GM21825 (cell line): ENCODE measurements at regions not wholly inside any gene's neighbourhood (a gene's known extent, or its start where the extent isn't known, plus 50 kb on each side); places are given as distances from the start of the nearest gene placed in this dataset.
"Not testable (repeated sequence)": the region's sequence is repeated elsewhere in the genome, so short reads cannot be mapped to it uniquely, and the experiment has no call there.

Source experiments
- ATAC-seq: cut with Tn5 transposase; IDR thresholded peaks from one replicate; pipeline ENCODE4 v1.9.1; 2021; ENCODE audit warnings: mild to moderate bottlenecking, moderate library complexity; ENCODE audit not compliant: unreplicated experiment

- no peak for ATAC-seq
Observed at GRCh38 chr7:106747804-106748203, 86.8 kb upstream of the CCDC71L start.

GRCh38 chr7:106749165-106749564, 88.2 kb upstream of the CCDC71L start:
- no peak for ATAC-seq

GRCh38 chr7:106750773-106751172, 89.8 kb upstream of the CCDC71L start:
- ATAC-seq, result no peak

- no peak for ATAC-seq
Observed at GRCh38 chr7:106752367-106752766, 91.4 kb upstream of the CCDC71L start.

- not testable (repeated sequence) for ATAC-seq
Observed at GRCh38 chr7:106755024-106755423, 94.1 kb upstream of the CCDC71L start.

- ATAC-seq, result no peak
Observed at GRCh38 chr7:106755641-106756040, 94.7 kb upstream of the CCDC71L start.

- ATAC-seq, result no peak
Observed at GRCh38 chr7:106756071-106756470, 95.1 kb upstream of the CCDC71L start.

GRCh38 chr7:106756884-106757283, 95.9 kb upstream of the CCDC71L start:
- no peak for ATAC-seq

- ATAC-seq, result no peak
Observed at GRCh38 chr7:106757846-106758245, 96.9 kb upstream of the CCDC71L start.

GRCh38 chr7:106762845-106763244, 101.9 kb upstream of the CCDC71L start:
- not testable (repeated sequence) for ATAC-seq

GRCh38 chr7:106763717-106764116, 101.4 kb upstream of the PIK3CG start:
- no peak for ATAC-seq

- no peak for ATAC-seq
Observed at GRCh38 chr7:106765727-106766355, 99.2 kb upstream of the PIK3CG start.

GRCh38 chr7:106766551-106766950, 98.5 kb upstream of the PIK3CG start:
- no peak for ATAC-seq

- ATAC-seq, result no peak
Observed at GRCh38 chr7:106767078-106767477, 98.0 kb upstream of the PIK3CG start.

- peak; percentile 60 for ATAC-seq
Observed at GRCh38 chr7:106767498-106768323, 97.4 kb upstream of the PIK3CG start.

GRCh38 chr7:106768324-106768751, 96.7 kb upstream of the PIK3CG start:
- ATAC-seq, result peak; percentile 67

- ATAC-seq, result no peak
Observed at GRCh38 chr7:106770191-106770590, 94.9 kb upstream of the PIK3CG start.

- ATAC-seq, result no peak
Observed at GRCh38 chr7:106772655-106773108, 92.4 kb upstream of the PIK3CG start.

- no peak for ATAC-seq
Observed at GRCh38 chr7:106773228-106773627, 91.9 kb upstream of the PIK3CG start.

GRCh38 chr7:106773721-106774120, 91.4 kb upstream of the PIK3CG start:
- no peak for ATAC-seq

GRCh38 chr7:106774213-106774767, 90.8 kb upstream of the PIK3CG start:
- no peak for ATAC-seq
